H9 (cell line): ENCODE measurements at regions not wholly inside any gene's neighbourhood (a gene's known extent, or its start where the extent isn't known, plus 50 kb on each side); places are given as distances from the start of the nearest gene placed in this dataset.

Experiments
- DNase-seq: peaks from one replicate; pipeline ENCODE4 v3.0.0-alpha.2; 2017
- H2AFZ ChIP-seq: one replicate; pipeline ENCODE4 v1.6.1; 2013; ENCODE audit warnings: mild to moderate bottlenecking, low read length, control low read depth, moderate library complexity
- H2AK5ac ChIP-seq: 2 replicates; pipeline ENCODE4 v1.6.1; 2013; ENCODE audit warnings: low read length, control low read depth, mixed read lengths; ENCODE audit not compliant: insufficient read length
- H2BK120ac ChIP-seq: one replicate; pipeline ENCODE4 v1.6.1; 2013; ENCODE audit warnings: low read depth, mild to moderate bottlenecking, low read length, control low read depth, inconsistent platforms; ENCODE audit not compliant: poor library complexity, severe bottlenecking
- H2BK12ac ChIP-seq: 2 replicates; pipeline ENCODE4 v1.6.1; 2013; ENCODE audit warnings: low read length, control low read depth, mixed read lengths, low read depth; ENCODE audit not compliant: insufficient read length
- H2BK15ac ChIP-seq: 2 replicates; pipeline ENCODE4 v1.6.1; 2013; ENCODE audit warnings: low read depth, low read length, control low read depth
- H2BK20ac ChIP-seq: one replicate; pipeline ENCODE4 v1.6.1; 2013; ENCODE audit warnings: low read depth, mild to moderate bottlenecking, low read length, control low read depth, inconsistent platforms; ENCODE audit not compliant: poor library complexity, severe bottlenecking
- H2BK5ac ChIP-seq: 2 replicates; pipeline ENCODE4 v1.6.1; 2013; ENCODE audit warnings: low read length, control low read depth, mixed read lengths; ENCODE audit not compliant: insufficient read length
- H3K14ac ChIP-seq: 2 replicates; pipeline ENCODE4 v1.6.1; 2013; ENCODE audit warnings: low read length, control low read depth; ENCODE audit not compliant: insufficient read depth
- H3K18ac ChIP-seq: 2 replicates; pipeline ENCODE4 v1.6.1; 2013; ENCODE audit warnings: low read depth, mild to moderate bottlenecking, mixed read lengths, low read length, control low read depth; ENCODE audit not compliant: insufficient read length
- H3K23ac ChIP-seq: 2 replicates; pipeline ENCODE4 v1.6.1; 2013; ENCODE audit warnings: low read length, control low read depth, mixed read lengths, low read depth; ENCODE audit not compliant: insufficient read length
- H3K23me2 ChIP-seq: 2 replicates; pipeline ENCODE4 v1.6.1; 2013; ENCODE audit warnings: low read depth, mild to moderate bottlenecking, mixed read lengths, low read length, control low read depth; ENCODE audit not compliant: insufficient read length, poor library complexity, severe bottlenecking
- H3K27ac ChIP-seq: 2 replicates; pipeline ENCODE4 v1.5.1; 2013; ENCODE audit warnings: low read length, control low read depth, mixed read lengths, low read depth; ENCODE audit not compliant: insufficient read length
- H3K27me3 ChIP-seq: 2 replicates; pipeline ENCODE4 v1.6.1; 2013; ENCODE audit warnings: low read length, control low read depth, inconsistent platforms; ENCODE audit not compliant: insufficient read depth
- H3K4ac ChIP-seq: 2 replicates; pipeline ENCODE4 v1.6.1; 2013; ENCODE audit warnings: low read depth, mild to moderate bottlenecking, control low read depth, inconsistent platforms, low read length, moderate library complexity
- H3K4me1 ChIP-seq: 2 replicates; pipeline ENCODE4 v1.6.1; 2013; ENCODE audit warnings: low read length, control low read depth, inconsistent platforms; ENCODE audit not compliant: insufficient read depth
- H3K4me2 ChIP-seq: 2 replicates; pipeline ENCODE4 v1.6.1; 2013; ENCODE audit warnings: low read length, control low read depth, mixed read lengths; ENCODE audit not compliant: insufficient read length, insufficient read depth
- H3K56ac ChIP-seq: 2 replicates; pipeline ENCODE4 v1.6.1; 2013; ENCODE audit warnings: low read depth, mild to moderate bottlenecking, mixed read lengths, low read length, control low read depth; ENCODE audit not compliant: insufficient read length
- H3K79me1 ChIP-seq: 2 replicates; pipeline ENCODE4 v1.6.1; 2013; ENCODE audit warnings: low read depth, mild to moderate bottlenecking, moderate library complexity, low read length, control low read depth, inconsistent platforms; ENCODE audit not compliant: insufficient read depth, poor library complexity, severe bottlenecking
- H3K79me2 ChIP-seq: 2 replicates; pipeline ENCODE4 v1.6.1; 2013; ENCODE audit warnings: low read length, control low read depth, inconsistent platforms; ENCODE audit not compliant: insufficient read depth
- H3K9ac ChIP-seq: 2 replicates; pipeline ENCODE4 v1.6.1; 2013; ENCODE audit warnings: low read length, control low read depth, mixed read lengths; ENCODE audit not compliant: insufficient read length; ENCODE audit errors: extremely low read depth
- H3K9me3 ChIP-seq: one replicate; pipeline ENCODE4 v1.6.1; 2013; ENCODE audit warnings: low read depth, low read length, inconsistent platforms; ENCODE audit not compliant: control insufficient read depth
- H3T11ph ChIP-seq: one replicate; pipeline ENCODE4 v1.6.1; 2013; ENCODE audit warnings: mild to moderate bottlenecking, low read length, control low read depth, inconsistent platforms
- H4K20me1 ChIP-seq: one replicate; pipeline ENCODE4 v1.6.1; 2013; ENCODE audit not compliant: control insufficient read depth, insufficient read length, insufficient read depth
- H4K5ac ChIP-seq: 2 replicates; pipeline ENCODE4 v1.6.1; 2013; ENCODE audit warnings: low read depth, mild to moderate bottlenecking, mixed read lengths, low read length, control low read depth; ENCODE audit not compliant: insufficient read length
- H4K8ac ChIP-seq: replicated peaks from 2 replicates; pipeline ENCODE4 v1.6.1; 2013; ENCODE audit warnings: low read length, control low read depth, mixed read lengths, low read depth; ENCODE audit not compliant: insufficient read length
- H4K91ac ChIP-seq: 2 replicates; pipeline ENCODE4 v1.6.1; 2013; ENCODE audit warnings: low read depth, mild to moderate bottlenecking, moderate library complexity, mixed read lengths, low read length, control low read depth; ENCODE audit not compliant: insufficient read length
- H3K27ac Mint-ChIP-seq, 3 experiments: 2 replicates in 2 of 3; 3 replicates in 1 of 3; pipeline ENCODE4 v1.8.0; 2020 to 2021; ENCODE audit warnings: mixed read lengths in 3 of 3, mild to moderate bottlenecking in 1 of 3, moderate library complexity in 1 of 3
- H3K27me3 Mint-ChIP-seq: 2 replicates; pipeline ENCODE4 v1.8.0; 2021; ENCODE audit warnings: low read depth, mild to moderate bottlenecking, moderate library complexity, mixed read lengths
- H3K36me3 Mint-ChIP-seq, 3 experiments: 2 replicates in 2 of 3; 3 replicates in 1 of 3; pipeline ENCODE4 v1.8.0; 2020 to 2021; ENCODE audit warnings: low read depth in 3 of 3, mixed read lengths in 3 of 3; ENCODE audit not compliant: insufficient read depth in 1 of 3
- H3K4me1 Mint-ChIP-seq, 2 experiments: 2 replicates each; pipeline ENCODE4 v1.8.0; 2020; ENCODE audit warnings: mixed read lengths in 2 of 2
- H3K4me3 Mint-ChIP-seq, 2 experiments: 2 replicates in 1 of 2; 3 replicates in 1 of 2; pipeline ENCODE4 v1.8.0; 2020 to 2021; ENCODE audit warnings: mild to moderate bottlenecking in 2 of 2, mixed read lengths in 2 of 2, moderate library complexity in 1 of 2
- H3K9me3 Mint-ChIP-seq, 2 experiments: 2 replicates in 1 of 2; 3 replicates in 1 of 2; pipeline ENCODE4 v1.8.0; 2020; ENCODE audit warnings: mild to moderate bottlenecking in 2 of 2, mixed read lengths in 2 of 2, moderate library complexity in 1 of 2
- CTCF ChIP-seq: fragments of 200-600 bp; sonication (generic); conservative IDR thresholded peaks from 3 replicates; pipeline ENCODE4 v1.8.0; 2021; ENCODE audit warnings: antibody characterized with exemption, mild to moderate bottlenecking
- WGBS: extraction: QIAGEN DNeasy Blood & Tissue Kit; methylation state at CpG from one replicate; pipeline ENCODE4 v1.1.7; 2013; ENCODE audit warnings: missing lambda C conversion rate, low lambda C conversion rate, mixed read lengths; ENCODE audit not compliant: insufficient read length; ENCODE audit errors: extremely low coverage; 5-methylcytosine and 5-hydroxymethylcytosine counted together

GRCh38 chr4:189128341-189128740, 812.3 kb upstream of the FRG1 start:
- H3K36me3 Mint-ChIP-seq, result peaks cover 0 to 9% (median 0%) of the 10 kb centered on the region in 3 experiments; a peak in 3 of 7 replicates

More at GRCh38 chr4:189128341-189128740, 812.3 kb upstream of the FRG1 start:
- H3K4ac ChIP-seq, result no peak overlapping the region
- no peak overlapping the region for H2BK12ac ChIP-seq
- H2BK15ac ChIP-seq, result no peak overlapping the region
- no peaks in the 10 kb centered on the region for H3K9me3 ChIP-seq
- H4K5ac ChIP-seq, result no peak overlapping the region
- H4K8ac ChIP-seq, result no peak overlapping the region
- no peak overlapping the region for H3K23ac ChIP-seq
- no peak overlapping the region for H2AFZ ChIP-seq
- Mint-ChIP-seq H3K27ac (no peak overlapping the region), H3K27me3 (no peaks in the 10 kb centered on the region), H3K4me3 (no peak overlapping the region), H3K4me1 (peaks cover 4% of the 10 kb centered on the region in 2 experiments; a peak in 1 of 4 replicates), H3K9me3 (peaks cover 6% of the 10 kb centered on the region in 2 experiments; a peak in 4 of 5 replicates)
- no peak overlapping the region for H3K4me2 ChIP-seq
- no peak overlapping the region for H4K91ac ChIP-seq
- no peaks in the 10 kb centered on the region for H3K27me3 ChIP-seq
- no peak overlapping the region for H2BK20ac ChIP-seq
- H3K56ac ChIP-seq, result no peak overlapping the region
- H2BK120ac ChIP-seq, result no peak overlapping the region
- no peaks in the 10 kb centered on the region for H3K79me2 ChIP-seq
- no CpG with 5 or more reads among the region's 4 CpGs for WGBS
- no peak for TF ChIP-seq CTCF
- no peak overlapping the region for H2AK5ac ChIP-seq
- H3K4me1 ChIP-seq, result no peaks in the 10 kb centered on the region
- H3K14ac ChIP-seq, result no peak overlapping the region
- no peaks in the 10 kb centered on the region for H4K20me1 ChIP-seq
- no peak overlapping the region for H2BK5ac ChIP-seq
- no peak overlapping the region for H3K18ac ChIP-seq
- no peak for DNase-seq
- H3T11ph ChIP-seq, result no peak overlapping the region
- H3K9ac ChIP-seq, result no peak overlapping the region
- H3K27ac ChIP-seq, result no peak overlapping the region
- no peaks in the 10 kb centered on the region for H3K79me1 ChIP-seq
- no peaks in the 10 kb centered on the region for H3K23me2 ChIP-seq
